IMR-90 (cell line): ENCODE measurements at regions not wholly inside any gene's neighbourhood (a gene's known extent, or its start where the extent isn't known, plus 50 kb on each side); places are given as distances from the start of the nearest gene placed in this dataset.

Source experiments
- CHD1 ChIP-seq: IDR thresholded peaks from 2 replicates; pipeline ENCODE4 v1.6.1; 2012; ENCODE audit warnings: low read depth, low read length, improper control_type of control experiment
- MAFK ChIP-seq: IDR thresholded peaks from 2 replicates; pipeline ENCODE4 v1.6.1; 2012; ENCODE audit warnings: low read depth, low read length, improper control_type of control experiment
- MXI1 ChIP-seq: IDR thresholded peaks from 2 replicates; pipeline ENCODE4 v1.6.1; 2012; ENCODE audit warnings: low read depth, mild to moderate bottlenecking, low read length, moderate library complexity, borderline replicate concordance
- POLR2A ChIP-seq: IDR thresholded peaks from 2 replicates; pipeline ENCODE4 v1.6.1; 2012; ENCODE audit warnings: mild to moderate bottlenecking, low read depth, low read length
- RAD21 ChIP-seq: IDR thresholded peaks from 2 replicates; pipeline ENCODE4 v1.6.1; 2012; ENCODE audit warnings: low read length, improper control_type of control experiment
- RCOR1 ChIP-seq: IDR thresholded peaks from 2 replicates; pipeline ENCODE4 v1.6.1; 2012; ENCODE audit warnings: mild to moderate bottlenecking, low read length, improper control_type of control experiment; ENCODE audit not compliant: insufficient replicate concordance
- RFX5 ChIP-seq: IDR thresholded peaks from 2 replicates; pipeline ENCODE4 v1.8.0; 2012; ENCODE audit warnings: low read depth, mild to moderate bottlenecking, low read length, moderate library complexity
- TF ChIP-seq, protein P1 (sequence below): conservative IDR thresholded peaks from 2 replicates; pipeline ENCODE4 v1.5.1; 2012; ENCODE audit warnings: mild to moderate bottlenecking, low read depth, low read length, improper control_type of control experiment
- TF ChIP-seq, protein P2 (sequence below): fragments of 150-350 bp; IDR thresholded peaks from 2 replicates; pipeline ENCODE4 v1.6.1; 2016; ENCODE audit warnings: low read depth, mild to moderate bottlenecking, low read length, moderate library complexity, borderline replicate concordance
- TF ChIP-seq, protein P3 (sequence below): fragments of 150-350 bp; IDR thresholded peaks from 2 replicates; pipeline ENCODE4 v1.6.1; 2017; ENCODE audit warnings: mild to moderate bottlenecking, antibody characterized with exemption, low read length, low read depth

DNA sequence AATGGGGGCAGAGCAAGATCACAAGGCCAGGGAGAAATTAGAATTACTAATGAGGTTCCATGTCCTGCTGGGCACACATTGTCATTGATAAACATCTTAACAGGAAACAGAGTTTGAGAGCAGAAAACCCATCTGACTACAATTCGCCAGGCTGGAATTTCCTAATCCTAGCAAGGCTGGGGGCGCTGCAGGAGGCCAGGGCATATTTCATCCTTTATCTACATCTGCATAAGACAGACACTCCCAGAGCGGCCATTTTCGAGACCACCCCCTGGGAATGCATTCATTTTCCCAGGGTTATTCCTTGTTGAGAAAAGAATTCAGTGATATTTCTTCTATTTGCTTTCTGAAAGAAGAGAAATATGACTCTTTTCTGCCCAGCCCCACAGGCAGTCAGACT lies 152.7 kb downstream of the SUCLG1 start:
- TF ChIP-seq, protein P1, sequence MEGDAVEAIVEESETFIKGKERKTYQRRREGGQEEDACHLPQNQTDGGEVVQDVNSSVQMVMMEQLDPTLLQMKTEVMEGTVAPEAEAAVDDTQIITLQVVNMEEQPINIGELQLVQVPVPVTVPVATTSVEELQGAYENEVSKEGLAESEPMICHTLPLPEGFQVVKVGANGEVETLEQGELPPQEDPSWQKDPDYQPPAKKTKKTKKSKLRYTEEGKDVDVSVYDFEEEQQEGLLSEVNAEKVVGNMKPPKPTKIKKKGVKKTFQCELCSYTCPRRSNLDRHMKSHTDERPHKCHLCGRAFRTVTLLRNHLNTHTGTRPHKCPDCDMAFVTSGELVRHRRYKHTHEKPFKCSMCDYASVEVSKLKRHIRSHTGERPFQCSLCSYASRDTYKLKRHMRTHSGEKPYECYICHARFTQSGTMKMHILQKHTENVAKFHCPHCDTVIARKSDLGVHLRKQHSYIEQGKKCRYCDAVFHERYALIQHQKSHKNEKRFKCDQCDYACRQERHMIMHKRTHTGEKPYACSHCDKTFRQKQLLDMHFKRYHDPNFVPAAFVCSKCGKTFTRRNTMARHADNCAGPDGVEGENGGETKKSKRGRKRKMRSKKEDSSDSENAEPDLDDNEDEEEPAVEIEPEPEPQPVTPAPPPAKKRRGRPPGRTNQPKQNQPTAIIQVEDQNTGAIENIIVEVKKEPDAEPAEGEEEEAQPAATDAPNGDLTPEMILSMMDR, result no peak
- TF ChIP-seq POLR2A, result no peak
- no peak for TF ChIP-seq CHD1
- TF ChIP-seq, protein P2, sequence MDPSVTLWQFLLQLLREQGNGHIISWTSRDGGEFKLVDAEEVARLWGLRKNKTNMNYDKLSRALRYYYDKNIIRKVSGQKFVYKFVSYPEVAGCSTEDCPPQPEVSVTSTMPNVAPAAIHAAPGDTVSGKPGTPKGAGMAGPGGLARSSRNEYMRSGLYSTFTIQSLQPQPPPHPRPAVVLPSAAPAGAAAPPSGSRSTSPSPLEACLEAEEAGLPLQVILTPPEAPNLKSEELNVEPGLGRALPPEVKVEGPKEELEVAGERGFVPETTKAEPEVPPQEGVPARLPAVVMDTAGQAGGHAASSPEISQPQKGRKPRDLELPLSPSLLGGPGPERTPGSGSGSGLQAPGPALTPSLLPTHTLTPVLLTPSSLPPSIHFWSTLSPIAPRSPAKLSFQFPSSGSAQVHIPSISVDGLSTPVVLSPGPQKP, result no peak
- TF ChIP-seq MAFK, result no peak
- TF ChIP-seq, protein P3, sequence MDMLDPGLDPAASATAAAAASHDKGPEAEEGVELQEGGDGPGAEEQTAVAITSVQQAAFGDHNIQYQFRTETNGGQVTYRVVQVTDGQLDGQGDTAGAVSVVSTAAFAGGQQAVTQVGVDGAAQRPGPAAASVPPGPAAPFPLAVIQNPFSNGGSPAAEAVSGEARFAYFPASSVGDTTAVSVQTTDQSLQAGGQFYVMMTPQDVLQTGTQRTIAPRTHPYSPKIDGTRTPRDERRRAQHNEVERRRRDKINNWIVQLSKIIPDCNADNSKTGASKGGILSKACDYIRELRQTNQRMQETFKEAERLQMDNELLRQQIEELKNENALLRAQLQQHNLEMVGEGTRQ, result no peak
- TF ChIP-seq RCOR1, result no peak
- TF ChIP-seq MXI1, result no peak
- TF ChIP-seq RFX5, result no peak
- TF ChIP-seq RAD21, result no peak
